GM19463 (cell line): ENCODE measurements at regions not wholly inside any gene's neighbourhood (a gene's known extent, or its start where the extent isn't known, plus 50 kb on each side); places are given as distances from the start of the nearest gene placed in this dataset.
"Not testable (repeated sequence)": the region's sequence is repeated elsewhere in the genome, so short reads cannot be mapped to it uniquely, and the experiment has no call there.

Source experiments
- ATAC-seq: cut with Tn5 transposase; IDR thresholded peaks from one replicate; pipeline ENCODE4 v1.9.1; 2021; ENCODE audit warnings: mild to moderate bottlenecking, moderate library complexity; ENCODE audit not compliant: unreplicated experiment

DNA sequence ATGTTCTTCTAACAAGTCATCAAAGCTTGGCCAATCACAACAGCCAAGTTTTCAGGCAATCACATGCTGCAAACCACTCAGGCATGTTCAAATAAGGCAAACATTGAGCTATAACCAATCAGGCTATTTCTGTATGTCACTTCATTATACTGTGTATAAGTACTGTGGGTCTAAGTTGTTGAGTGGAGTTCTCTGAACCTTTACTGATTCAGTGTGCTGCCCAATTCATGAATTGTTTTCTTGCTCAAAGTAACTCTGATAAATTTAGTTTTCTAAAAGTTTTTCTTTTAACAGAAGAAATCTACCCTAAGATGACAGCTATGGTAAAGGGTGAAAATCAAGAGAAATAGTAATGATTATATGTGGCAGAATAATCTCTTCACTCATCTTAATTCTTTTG, 805.4 kb upstream of the NUDT12 start:
- ATAC-seq = no peak

DNA sequence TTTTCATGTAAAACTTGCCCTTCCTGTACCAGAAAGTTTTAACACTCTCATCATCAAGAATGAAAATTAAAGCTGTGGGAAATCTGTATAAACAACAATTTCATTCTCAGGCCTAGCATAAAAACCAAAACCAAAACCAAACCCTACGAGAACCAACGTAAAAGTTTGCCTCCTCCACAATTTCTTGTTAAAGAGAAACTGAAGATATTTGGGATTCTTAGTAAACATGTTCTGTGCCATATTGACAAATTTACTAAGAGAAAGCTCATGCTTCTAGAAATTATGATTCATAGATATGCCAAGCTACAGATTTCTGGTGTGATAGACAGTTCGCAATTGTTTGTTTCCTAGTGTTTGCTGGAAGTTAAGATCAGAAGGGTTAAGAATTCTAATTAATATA, 801.0 kb upstream of the NUDT12 start:
- no peak for ATAC-seq

DNA sequence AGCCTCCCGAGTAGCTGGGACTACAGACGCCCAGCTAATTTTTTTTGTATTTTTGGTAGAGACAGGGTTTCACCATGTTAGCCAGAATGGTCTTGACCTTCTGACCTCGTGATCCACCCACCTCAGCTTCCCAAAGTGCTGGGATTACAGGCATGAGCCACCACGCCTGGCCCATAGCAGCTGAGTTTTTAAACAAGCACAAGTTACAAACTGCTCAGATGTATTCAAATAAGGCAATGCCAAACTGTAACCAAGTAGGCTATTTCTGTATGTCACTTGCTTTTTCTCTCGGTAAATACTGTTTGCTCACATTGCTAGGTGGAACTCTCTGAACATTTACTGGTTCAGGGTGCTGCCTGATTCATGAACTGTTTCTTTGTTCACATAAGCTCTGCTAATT, 799.3 kb upstream of the NUDT12 start:
- ATAC-seq = no peak

DNA sequence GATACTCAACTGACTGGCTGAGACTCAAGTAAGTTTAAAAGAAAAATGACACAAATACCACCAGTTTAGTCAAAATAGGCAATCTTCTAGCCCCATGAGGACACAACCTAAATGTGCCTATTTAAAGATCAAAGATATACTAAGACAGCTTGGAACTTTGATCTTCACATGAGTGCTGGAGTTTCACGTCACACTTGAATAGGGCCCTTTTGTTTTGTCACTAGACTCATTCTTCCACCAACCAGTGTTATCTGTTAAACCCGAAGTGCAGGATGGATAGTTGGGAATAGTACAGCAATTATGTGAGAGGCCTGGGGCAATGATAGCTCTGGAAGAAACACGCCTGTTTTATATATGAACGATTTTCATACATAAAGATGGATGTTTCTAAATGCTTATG, 792.8 kb upstream of the NUDT12 start:
- ATAC-seq = no peak

DNA sequence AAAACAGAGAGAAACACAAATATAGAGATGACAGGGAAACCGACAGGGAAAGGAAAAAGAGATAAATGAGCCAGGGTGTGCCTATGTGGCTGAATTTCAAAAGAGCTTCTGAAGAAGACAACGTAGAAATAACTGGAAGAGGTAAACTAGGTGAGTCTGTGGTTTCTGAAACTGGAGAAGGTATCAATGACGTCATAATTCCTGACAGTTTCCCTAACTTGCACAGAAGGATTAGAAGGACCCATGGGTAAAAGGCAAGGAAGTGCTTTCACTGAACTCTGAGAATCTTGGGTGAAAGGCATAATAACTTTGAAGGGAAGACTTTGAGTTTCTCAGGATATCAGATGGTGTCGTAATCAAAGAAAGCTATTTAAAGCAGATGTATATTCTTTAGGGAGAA, 790.8 kb upstream of the NUDT12 start:
- no peak for ATAC-seq

DNA sequence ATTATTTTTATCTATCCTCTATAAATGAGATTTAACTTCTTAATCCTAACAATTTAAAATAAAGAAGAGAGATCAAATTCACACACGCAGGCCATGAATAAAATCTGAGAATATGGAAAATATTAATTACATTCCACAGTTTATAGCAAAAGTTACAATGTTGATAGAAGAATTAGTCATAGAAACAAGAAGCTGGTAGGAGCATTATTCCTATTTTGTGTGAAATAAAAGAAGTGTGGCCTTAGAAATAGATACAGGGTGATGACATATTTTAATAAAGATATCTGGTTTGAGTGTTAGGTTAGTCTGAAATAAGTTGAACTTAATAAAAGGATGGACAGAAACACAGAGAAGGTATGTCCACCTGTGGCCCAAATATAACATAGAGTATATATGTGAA, 790.4 kb upstream of the NUDT12 start:
- no peak for ATAC-seq

DNA sequence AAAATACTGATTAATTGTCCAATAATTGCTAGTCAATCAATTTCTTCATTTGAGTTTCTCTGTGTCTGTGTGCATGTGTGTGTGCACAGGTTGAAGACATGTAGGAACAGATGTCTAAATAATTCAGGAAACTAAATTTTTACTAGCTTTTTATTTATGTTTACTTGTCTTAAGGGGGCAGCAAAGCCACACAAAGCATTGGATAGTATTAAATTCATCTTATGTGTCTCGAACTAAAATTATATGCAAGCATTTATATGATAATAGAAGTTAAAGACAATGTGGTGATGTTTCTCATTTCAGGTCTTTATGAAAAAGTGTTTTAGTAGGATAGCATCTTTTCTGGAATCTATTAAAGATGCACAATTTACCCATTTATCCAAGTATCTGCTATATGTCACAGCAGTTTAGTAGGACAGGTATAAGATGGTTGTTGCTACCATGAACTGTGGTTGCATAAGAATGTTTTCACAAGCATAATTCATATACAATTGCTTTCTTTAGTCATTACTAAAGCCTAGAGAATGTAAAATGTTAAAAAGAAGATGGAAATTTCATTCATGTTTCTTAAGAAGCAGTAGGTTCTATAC, 784.6 kb upstream of the NUDT12 start:
- no peak for ATAC-seq

DNA sequence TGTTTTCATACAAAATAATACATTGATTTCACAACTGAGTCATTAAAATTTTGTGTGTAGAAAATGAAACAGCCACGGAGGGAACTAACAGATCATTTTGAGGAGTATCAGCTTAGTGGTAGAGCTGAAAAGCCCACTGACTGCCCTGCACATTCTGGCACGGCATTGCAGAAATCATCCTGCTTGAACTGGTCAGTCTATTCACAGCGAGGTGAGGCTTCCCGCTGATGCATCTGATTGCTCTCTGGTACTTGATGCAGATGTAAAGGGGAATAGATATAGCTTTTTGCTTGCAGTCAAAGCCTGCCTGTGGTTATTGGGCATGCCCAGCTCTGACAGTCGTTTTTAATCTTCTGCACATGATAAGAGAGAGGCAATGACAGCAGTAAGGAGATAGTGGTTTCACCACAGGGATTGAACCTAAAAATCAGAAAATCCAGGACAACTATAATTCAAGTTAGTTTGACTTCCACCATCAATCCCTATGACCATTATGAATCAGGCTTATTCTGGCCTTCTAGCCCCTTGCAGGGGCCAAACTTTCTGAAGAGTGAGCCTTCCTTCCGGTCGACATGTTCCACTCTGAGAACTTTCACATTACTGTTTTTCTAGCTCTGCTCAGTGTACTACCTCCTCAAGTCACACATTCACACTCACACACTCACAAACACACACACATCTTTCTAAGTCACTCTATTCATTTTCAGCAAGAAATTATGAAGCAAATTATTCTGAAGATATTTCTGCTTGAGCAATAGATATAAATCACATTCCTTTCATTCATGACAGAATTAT, 782.8 kb upstream of the NUDT12 start:
- no peak for ATAC-seq

DNA sequence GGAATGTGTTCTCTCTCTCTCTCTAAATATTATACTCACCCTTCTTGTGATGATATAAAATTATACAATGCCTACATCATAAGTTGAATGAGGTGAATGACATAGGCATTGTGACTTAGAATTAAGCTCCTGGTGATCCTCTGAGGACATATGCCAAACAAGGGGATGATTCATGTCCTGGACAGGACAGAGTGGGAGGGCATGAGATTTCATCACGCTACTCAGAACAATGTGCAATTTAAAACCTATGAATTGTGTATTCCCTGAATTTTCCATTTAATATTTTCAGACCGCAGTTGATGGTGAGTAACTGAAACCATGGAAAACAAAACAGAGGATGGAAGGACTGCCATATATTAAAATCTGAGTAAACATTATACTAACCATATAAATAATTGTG, 782.2 kb upstream of the NUDT12 start:
- ATAC-seq = no peak

DNA sequence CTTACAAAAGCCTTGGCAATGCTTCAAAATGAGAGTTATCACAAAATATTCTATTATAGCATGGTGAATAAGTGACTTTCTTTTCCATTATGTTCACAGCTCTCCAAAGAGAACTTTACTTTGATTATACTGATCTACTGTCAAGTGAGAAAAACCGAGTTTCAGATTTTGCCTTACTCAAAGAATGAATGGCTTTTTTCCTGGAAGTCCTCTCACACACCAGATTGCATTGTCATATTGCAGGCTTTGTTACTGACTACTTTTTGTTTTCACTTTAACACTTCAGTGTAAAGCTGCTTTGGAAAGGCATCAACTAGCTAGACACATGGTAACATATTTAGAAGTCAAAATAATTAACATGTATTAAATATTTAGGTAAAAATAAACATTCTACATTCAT, 765.2 kb upstream of the NUDT12 start:
- no peak for ATAC-seq

DNA sequence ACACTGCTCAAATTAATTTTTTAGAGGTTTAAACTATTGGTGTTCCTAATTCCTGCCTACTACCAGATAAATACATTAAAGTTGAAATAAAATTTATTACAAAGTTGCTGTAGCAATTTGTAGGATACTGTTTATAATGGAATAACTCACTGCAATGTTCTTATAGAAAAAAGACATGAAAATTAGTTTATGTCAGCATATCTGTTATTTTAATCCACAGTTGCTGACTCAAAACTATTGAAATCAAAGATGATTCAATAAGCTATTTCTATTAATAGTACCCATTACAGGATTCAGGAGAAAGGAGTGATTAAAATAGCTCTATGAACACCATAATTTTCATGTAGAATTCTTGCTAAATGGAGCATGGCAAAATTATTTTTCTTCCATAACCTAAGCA, 764.4 kb upstream of the NUDT12 start:
- ATAC-seq = no peak

DNA sequence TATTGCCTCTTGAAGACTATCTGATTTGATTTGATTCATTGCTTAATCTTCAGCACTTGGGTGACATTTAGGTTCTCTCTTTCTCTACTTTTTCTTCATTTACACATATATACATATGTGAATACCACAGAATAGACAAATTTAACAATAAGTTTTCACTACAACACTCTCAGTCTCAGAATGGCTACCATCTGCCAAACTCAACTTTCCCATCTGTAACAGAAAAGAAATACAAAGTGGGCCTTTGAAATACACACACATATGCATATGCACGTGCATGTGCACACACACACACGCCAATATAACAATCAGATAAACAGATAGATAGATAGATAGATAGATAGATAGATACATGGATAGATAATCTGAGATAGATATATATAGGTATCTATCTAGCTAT, 762.8 kb upstream of the NUDT12 start:
- ATAC-seq = no peak

DNA sequence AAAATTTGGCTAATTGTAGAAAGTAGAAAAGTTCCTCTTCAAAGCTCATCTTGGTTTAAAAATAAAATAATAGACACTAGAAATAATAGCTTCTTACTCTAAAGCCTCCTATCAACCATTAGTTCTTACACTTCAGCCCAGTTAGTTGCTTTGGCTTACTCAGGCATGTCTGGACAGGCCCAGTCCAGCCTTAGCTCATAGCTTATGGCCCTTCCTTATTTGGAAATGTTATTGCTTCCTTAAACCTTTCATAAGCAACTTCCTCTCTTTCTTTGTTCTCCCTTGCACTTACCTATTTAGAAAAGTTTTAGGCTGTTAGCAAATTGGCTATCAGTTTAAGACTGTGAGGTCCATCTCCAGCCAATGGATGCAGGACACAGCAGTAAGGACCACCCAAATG, 754.1 kb upstream of the NUDT12 start:
- not testable (repeated sequence) for ATAC-seq

DNA sequence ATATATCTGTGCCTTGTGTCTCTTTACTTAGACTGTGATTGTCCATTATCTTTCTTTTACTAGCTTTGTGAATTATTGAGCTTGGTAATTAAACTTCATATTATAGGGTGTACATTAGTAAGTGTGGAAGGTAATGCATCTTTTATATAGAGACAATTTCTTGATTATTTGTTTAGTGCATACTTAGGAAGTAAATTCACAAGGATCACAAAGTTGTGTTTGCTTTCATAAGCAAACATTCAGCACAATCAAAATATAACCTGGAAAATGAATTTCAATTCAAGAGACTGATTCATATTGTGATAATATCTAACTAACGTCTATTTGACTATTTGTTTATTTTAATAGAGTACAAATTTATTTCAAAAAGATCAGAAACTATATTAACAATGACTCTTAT, 749.9 kb upstream of the NUDT12 start:
- no peak for ATAC-seq

DNA sequence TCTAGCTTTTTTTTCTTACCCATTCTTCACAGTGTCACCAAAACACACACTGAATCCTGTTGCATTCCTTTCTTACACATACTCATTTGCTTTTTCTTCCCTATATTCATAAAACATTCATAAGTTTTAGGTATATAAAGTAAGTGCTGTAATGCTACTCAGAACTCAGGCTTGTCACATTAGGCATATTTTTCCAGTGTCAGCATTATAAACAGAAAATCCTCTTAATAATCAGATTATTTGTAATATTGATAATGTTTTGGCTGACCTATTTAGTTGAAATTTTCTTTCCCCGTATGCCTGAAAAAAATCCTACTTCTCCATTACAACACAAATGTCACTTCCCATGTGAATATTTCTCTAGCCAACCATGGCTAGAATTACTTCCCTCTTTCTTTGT, 743.0 kb upstream of the NUDT12 start:
- no peak for ATAC-seq

DNA sequence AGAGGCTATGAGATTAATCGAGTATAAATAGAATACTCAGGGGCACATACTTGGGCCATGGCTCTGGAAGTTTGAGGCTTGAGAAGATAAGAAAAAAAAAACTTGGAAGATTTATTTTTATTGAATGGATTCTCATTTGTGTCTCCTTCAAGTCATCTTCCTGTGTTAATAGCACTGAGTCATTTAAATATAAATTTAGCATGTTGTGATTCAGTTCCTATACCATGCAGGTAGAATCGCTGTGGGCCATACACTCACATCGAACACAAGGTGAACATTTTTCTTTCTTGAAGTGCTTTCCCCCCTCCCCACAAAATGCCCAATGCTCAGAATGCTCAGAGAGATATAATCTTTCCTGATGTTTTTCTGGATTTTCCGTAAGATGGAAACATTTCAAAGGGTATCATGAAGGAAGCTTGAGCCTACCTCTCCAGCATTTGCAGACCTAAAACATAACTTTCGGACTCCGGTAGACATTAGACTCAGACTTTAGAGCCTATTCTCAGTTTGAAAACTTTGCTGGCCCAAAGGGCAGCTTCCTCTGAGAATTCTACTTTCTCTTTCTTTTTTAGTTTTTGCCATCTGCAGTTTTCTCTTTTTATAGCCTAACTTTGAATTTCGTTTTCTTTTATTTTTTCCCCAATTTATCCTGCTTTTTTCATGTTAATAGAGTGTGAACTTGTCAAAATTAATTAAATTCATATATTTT, 737.6 kb upstream of the NUDT12 start:
- ATAC-seq = no peak

DNA sequence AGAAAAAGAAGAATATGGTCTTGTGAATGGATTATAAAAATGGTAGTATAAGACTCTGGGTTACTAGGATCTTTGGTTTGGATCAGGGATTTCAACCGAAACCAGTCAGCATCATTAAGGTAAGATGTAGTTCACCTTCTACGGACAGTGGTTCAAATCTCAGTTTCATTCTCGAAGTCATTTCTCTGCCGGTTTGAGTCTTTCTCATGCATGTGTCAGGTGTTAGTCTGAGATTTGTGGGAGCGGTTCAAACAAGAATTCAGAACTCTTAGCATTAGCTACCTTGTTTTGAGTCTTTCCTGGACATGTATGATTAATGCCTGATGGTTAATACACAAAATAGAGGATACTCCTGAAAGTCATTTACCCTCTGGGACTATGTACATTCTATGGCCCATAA, 735.9 kb upstream of the NUDT12 start:
- ATAC-seq = no peak

DNA sequence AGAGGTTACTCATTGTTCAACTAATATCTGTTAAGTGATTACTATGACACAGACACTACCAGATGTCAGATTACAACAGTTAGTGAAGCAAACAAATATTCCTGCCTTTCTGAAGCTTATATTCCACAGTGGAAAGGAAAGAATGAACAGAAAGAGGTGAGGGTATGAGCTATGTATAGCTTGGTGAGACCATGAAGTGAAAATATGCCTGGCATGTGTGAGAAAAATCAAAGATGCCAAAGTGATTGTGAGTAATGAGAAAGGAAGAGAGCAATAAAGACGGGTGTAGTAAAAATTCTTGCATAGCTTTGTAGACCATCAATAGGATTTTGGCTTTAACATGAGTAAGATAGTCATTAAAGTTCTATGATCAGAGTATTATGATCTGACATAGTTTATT, 734.5 kb upstream of the NUDT12 start:
- no peak for ATAC-seq

DNA sequence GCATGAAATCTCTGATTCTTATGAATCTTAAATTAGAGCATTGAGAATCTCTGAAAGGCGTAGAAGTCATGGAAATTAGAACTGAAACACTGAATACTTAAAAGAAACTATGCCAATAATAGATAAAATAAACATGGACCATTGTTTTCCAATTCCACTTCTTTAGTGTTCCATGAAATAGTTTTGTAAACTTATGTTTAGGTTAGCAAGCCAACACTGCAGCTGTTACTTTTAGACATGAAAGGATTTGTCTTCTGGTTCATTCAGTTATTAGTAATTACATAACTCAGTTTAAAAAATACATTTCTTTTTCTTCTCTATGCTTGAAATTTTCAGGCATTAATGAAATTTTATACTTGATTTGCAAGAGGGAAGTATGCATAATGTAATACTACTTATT, 733.4 kb upstream of the NUDT12 start:
- ATAC-seq = no peak

DNA sequence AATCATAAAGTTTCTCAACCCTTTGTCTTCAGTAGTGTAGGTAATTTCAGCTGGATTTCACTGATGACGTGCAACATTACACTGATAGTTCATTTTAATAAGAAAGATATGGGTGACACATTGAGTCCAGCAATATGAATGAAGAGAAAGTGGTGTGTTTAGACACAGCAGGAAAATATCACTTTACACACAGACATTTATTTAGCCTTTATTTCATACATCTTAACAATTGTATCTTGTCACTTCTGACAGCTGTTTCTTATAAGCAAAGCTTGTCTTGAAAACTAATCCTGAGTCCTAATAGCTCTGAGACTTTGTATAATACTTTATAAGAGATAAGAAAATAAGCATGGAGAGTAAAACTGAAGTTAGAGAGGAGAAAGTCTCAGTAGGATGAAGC, 720.5 kb upstream of the NUDT12 start:
- no peak for ATAC-seq

DNA sequence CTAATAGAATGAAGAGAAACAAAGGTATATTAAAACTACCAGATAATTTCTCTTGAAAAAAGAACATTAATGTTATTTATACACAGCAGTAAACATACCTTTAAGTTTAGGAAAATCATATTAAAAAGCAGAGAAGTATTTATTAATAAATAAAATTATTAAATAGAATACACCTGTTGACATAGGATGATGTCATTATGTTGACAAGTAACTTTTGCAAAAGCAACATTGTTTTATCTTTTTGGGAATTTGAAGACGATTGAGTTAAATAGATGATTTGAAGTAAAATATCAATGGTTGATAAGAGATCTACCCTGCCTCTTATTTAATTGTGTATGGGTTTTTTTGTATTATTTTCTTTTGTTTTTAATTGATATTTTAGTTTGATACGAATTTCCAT, 711.1 kb upstream of the NUDT12 start:
- ATAC-seq = no peak

DNA sequence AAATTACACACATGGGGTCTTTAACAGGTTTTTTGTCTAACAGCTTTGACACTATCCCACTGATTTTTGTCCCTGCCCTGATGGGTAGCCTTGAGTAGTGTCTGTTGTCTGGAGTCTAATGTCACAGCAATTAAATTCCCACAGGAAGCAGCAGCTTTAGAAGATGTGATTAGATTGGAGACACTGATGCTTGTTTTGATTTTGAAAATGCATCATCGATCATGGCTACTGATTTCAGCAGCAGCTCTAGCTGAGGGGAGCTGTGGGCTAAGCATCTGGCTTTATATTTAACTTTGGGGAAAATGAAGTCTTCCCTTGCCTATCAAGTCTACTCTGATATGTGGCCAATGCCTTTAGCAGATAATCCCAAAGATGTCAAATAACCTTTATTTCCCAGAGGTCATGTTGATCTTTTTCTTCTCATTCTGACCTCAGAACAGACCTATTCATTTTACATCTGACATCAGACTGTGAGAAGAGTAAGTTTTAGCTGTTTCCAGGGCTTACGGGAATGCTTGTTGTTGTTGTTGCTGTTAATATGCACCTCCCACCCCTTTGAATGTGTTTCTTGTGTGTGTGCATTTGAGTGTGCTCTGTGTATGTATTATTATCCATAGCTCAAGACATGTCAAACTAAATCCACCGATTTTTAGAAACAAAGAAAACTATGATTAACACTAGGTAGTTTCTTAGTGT, 704.9 kb upstream of the NUDT12 start:
- no peak for ATAC-seq
